OCI-LY1 (cell line): ENCODE measurements at regions not wholly inside any gene's neighbourhood (a gene's known extent, or its start where the extent isn't known, plus 50 kb on each side); places are given as distances from the start of the nearest gene placed in this dataset.
"Not testable (repeated sequence)": the region's sequence is repeated elsewhere in the genome, so short reads cannot be mapped to it uniquely, and the experiment has no call there.

Experiments used
- EZH2 ChIP-seq: fragments of 200-600 bp; sonication (generic), shearing (Covaris generic); IDR thresholded peaks from 2 replicates; pipeline ENCODE4 v1.8.0; 2017; ENCODE audit warnings: borderline replicate concordance, mixed run types, mild to moderate bottlenecking, antibody characterized with exemption, low read length, moderate library complexity, mixed read lengths
- TF ChIP-seq, protein P1 (sequence below): fragments of 200-600 bp; sonication (generic), shearing (Covaris generic); IDR thresholded peaks from 2 replicates; pipeline ENCODE4 v1.5.1; 2017; ENCODE audit warnings: mild to moderate bottlenecking, antibody characterized with exemption, low read length, moderate library complexity, mixed read lengths

DNA sequence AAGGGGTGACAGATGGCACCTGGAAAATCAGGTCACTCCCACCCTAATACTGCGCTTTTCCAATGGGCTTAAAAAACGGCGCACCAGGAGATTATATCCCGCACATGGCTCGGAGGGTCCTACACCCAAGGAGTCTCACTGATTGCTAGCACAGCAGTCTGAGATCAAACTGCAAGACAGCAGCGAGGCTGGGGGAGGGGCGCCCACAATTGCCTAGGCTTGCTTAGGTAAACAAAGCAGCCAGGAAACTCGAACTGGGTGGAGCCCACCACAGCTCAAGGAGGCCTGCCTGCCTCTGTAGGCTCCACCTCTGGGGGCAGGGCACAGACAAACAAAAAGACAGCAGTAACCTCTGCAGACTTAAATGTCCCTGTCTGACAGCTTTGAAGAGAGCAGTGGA, 205.7 kb upstream of the HTR1E start:
- TF ChIP-seq, protein P1, sequence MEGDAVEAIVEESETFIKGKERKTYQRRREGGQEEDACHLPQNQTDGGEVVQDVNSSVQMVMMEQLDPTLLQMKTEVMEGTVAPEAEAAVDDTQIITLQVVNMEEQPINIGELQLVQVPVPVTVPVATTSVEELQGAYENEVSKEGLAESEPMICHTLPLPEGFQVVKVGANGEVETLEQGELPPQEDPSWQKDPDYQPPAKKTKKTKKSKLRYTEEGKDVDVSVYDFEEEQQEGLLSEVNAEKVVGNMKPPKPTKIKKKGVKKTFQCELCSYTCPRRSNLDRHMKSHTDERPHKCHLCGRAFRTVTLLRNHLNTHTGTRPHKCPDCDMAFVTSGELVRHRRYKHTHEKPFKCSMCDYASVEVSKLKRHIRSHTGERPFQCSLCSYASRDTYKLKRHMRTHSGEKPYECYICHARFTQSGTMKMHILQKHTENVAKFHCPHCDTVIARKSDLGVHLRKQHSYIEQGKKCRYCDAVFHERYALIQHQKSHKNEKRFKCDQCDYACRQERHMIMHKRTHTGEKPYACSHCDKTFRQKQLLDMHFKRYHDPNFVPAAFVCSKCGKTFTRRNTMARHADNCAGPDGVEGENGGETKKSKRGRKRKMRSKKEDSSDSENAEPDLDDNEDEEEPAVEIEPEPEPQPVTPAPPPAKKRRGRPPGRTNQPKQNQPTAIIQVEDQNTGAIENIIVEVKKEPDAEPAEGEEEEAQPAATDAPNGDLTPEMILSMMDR = not testable (repeated sequence)
- not testable (repeated sequence) for TF ChIP-seq EZH2
